Peyer's patch (tissue), 4 donors: ENCODE measurements at regions not wholly inside any gene's neighbourhood (a gene's known extent, or its start where the extent isn't known, plus 50 kb on each side); places are given as distances from the start of the nearest gene placed in this dataset.

Experiments
- DNase-seq, 3 donors: peaks; one replicate each; pipeline ENCODE4 v3.0.0-alpha.2; 2017 to 2019
- H3K27ac ChIP-seq, 4 donors: fragments of 200-600 bp; sonication (generic); one replicate each; pipeline ENCODE4 v1.5.1; 2016 to 2019
- H3K27me3 ChIP-seq, 2 donors: fragments of 200-600 bp; sonication (generic); one replicate each; pipeline ENCODE4 v1.5.1; 2019
- H3K36me3 ChIP-seq, 3 donors: fragments of 200-600 bp; sonication (generic); one replicate each; pipeline ENCODE4 v1.5.1; 2016 to 2019
- H3K4me1 ChIP-seq, 4 donors: fragments of 200-600 bp; sonication (generic); one replicate each; pipeline ENCODE4 v1.5.1; 2016 to 2019
- H3K4me3 ChIP-seq, 4 donors: fragments of 200-600 bp; sonication (generic); 1 replicate in 3 of 4; 2 replicates in 1 of 4; pipeline ENCODE4 v1.5.1; 2016 to 2019; ENCODE audit warnings: mild to moderate bottlenecking in 1 of 4
- H3K9me3 ChIP-seq, 4 donors: fragments of 200-600 bp; sonication (generic); one replicate each; pipeline ENCODE4 v1.5.1; 2016 to 2019; ENCODE audit warnings: mild to moderate bottlenecking in 1 of 4
- POLR2A ChIP-seq, 2 donors: fragments of 450-650 bp; IDR thresholded peaks; one replicate each; pipeline ENCODE4 v1.5.1; 2017; ENCODE audit warnings: antibody characterized with exemption in 2 of 2, mild to moderate bottlenecking in 2 of 2, moderate library complexity in 2 of 2
- TF ChIP-seq, protein P1 (sequence below), 6 experiments: fragments of 450-650 bp in 4 of 6; fragments of 200-600 bp in 2 of 6; sonication (generic) in 1 of 6; IDR thresholded peaks; one replicate each; pipeline ENCODE4 v1.5.1; 2017 to 2019; ENCODE audit warnings: antibody characterized with exemption in 6 of 6, mild to moderate bottlenecking in 3 of 6, moderate library complexity in 1 of 6

DNA sequence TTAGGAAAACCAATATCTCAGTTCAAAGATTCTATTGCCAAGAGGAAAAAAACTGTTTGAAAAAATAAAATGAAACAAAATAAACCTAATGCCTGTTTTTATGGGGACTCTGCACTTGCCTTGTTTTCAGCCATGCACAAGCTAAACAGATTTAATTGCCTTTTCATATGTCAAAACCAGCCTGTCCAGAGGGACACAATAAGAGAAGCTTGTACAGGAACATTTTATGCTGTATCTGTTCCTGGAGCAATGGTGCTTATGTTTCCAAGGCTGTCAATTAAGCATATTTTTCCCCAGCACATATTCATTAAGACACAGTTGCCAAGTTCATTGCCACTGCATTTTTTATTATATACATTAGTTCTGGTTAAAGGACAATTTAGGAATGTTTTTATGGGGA, 470.9 kb downstream of the LRRIQ3 start:
- Histone ChIP-seq H3K27ac (no peak overlapping the region), H3K36me3 (no peaks in the 10 kb centered on the region), H3K4me3 (no peak overlapping the region), H3K4me1 (no peaks in the 10 kb centered on the region), H3K27me3 (no peaks in the 10 kb centered on the region), H3K9me3 (no peaks in the 10 kb centered on the region)
- DNase-seq = no peak
- TF ChIP-seq, protein P1, sequence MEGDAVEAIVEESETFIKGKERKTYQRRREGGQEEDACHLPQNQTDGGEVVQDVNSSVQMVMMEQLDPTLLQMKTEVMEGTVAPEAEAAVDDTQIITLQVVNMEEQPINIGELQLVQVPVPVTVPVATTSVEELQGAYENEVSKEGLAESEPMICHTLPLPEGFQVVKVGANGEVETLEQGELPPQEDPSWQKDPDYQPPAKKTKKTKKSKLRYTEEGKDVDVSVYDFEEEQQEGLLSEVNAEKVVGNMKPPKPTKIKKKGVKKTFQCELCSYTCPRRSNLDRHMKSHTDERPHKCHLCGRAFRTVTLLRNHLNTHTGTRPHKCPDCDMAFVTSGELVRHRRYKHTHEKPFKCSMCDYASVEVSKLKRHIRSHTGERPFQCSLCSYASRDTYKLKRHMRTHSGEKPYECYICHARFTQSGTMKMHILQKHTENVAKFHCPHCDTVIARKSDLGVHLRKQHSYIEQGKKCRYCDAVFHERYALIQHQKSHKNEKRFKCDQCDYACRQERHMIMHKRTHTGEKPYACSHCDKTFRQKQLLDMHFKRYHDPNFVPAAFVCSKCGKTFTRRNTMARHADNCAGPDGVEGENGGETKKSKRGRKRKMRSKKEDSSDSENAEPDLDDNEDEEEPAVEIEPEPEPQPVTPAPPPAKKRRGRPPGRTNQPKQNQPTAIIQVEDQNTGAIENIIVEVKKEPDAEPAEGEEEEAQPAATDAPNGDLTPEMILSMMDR (IDR thresholded peaks at IDR 0.05) = no peak
- TF ChIP-seq POLR2A (IDR thresholded peaks at IDR 0.05) = no peak

DNA sequence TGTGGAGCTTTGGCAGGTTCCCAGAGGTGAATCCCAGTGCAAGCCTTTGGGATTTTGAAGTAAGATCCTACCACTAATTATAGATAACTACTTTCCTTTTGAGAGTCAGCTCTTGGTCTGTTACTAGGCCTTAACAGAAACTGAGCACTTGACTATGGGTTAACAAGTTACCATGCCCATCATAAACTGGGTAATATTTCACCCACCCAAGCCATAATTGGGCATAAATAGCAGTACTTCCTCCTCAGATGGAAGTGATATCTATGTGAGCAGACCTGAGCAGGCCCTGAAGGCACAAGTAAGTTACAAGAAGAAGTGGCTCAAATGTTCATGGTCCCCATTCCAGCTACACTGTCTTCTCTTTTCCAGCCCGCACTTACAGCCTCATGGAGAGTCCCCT, 475.9 kb downstream of the LRRIQ3 start:
- H3K9me3 ChIP-seq = no peaks in the 10 kb centered on the region
- no peak for DNase-seq
- H3K4me3 ChIP-seq = no peak overlapping the region
- no peak overlapping the region for H3K27ac ChIP-seq
- H3K36me3 ChIP-seq = no peaks in the 10 kb centered on the region
- TF ChIP-seq, protein P1 (IDR thresholded peaks at IDR 0.05) = no peak
- no peak for TF ChIP-seq POLR2A (IDR thresholded peaks at IDR 0.05)
- H3K4me1 ChIP-seq = no peaks in the 10 kb centered on the region
- H3K27me3 ChIP-seq = no peaks in the 10 kb centered on the region

- no peak for DNase-seq
- Histone ChIP-seq H3K27ac (no peak overlapping the region), H3K27me3 (no peaks in the 10 kb centered on the region), H3K4me3 (no peak overlapping the region), H3K9me3 (no peaks in the 10 kb centered on the region), H3K4me1 (no peaks in the 10 kb centered on the region), H3K36me3 (no peaks in the 10 kb centered on the region)
- TF ChIP-seq, protein P1 (IDR thresholded peaks at IDR 0.05) = no peak
- no peak for TF ChIP-seq POLR2A (IDR thresholded peaks at IDR 0.05)
Observed at GRCh38 chr1:73717976-73718375, 480.0 kb downstream of the LRRIQ3 start.

GRCh38 chr1:73711089-73711488, 486.9 kb downstream of the LRRIQ3 start:
- Histone ChIP-seq H3K9me3 (no peaks in the 10 kb centered on the region), H3K27ac (no peak overlapping the region), H3K27me3 (no peaks in the 10 kb centered on the region), H3K4me1 (no peaks in the 10 kb centered on the region), H3K36me3 (no peaks in the 10 kb centered on the region), H3K4me3 (no peak overlapping the region)
- no peak for DNase-seq
- no peak for TF ChIP-seq POLR2A (IDR thresholded peaks at IDR 0.05)
- TF ChIP-seq, protein P1 (IDR thresholded peaks at IDR 0.05) = no peak

GRCh38 chr1:73701826-73702225, 496.1 kb downstream of the LRRIQ3 start:
- TF ChIP-seq POLR2A (IDR thresholded peaks at IDR 0.05) = no peak
- TF ChIP-seq, protein P1 (IDR thresholded peaks at IDR 0.05) = no peak
- H3K4me1 ChIP-seq = no peaks in the 10 kb centered on the region

DNA sequence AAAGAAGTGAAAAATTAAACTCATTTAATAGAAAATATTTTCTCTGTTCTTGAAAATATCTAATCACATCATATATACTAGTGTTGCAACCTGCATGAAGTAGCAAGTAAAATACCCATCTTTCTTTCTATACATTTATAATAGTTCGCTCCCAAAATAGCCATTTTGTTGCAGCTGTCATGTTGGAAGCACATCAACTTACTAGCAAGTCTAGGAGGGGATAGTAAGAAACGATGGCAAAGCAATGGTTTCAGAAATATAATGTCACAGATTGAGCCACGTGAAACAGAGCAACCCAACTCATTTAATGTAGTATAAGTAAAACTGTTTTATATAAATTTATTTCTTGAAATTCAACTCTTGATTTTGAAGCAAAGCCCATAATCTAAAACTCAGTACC, 521.8 kb downstream of the LRRIQ3 start:
- H3K27me3 ChIP-seq = no peaks in the 10 kb centered on the region
- DNase-seq = no peak
- H3K27ac ChIP-seq = no peak overlapping the region
- no peaks in the 10 kb centered on the region for H3K9me3 ChIP-seq
- no peak for TF ChIP-seq POLR2A (IDR thresholded peaks at IDR 0.05)
- TF ChIP-seq, protein P1 (IDR thresholded peaks at IDR 0.05) = no peak
- no peak overlapping the region for H3K4me3 ChIP-seq
- no peaks in the 10 kb centered on the region for H3K4me1 ChIP-seq
- H3K36me3 ChIP-seq = no peaks in the 10 kb centered on the region

More at GRCh38 chr1:73701826-73702225, 496.1 kb downstream of the LRRIQ3 start:
- H3K27ac ChIP-seq = no peak overlapping the region
- H3K9me3 ChIP-seq = no peaks in the 10 kb centered on the region
- no peak for DNase-seq
- no peaks in the 10 kb centered on the region for H3K27me3 ChIP-seq
- H3K4me3 ChIP-seq = no peak overlapping the region
- no peaks in the 10 kb centered on the region for H3K36me3 ChIP-seq
